Esophagus (tissue), 2 donors: ENCODE measurements at regions not wholly inside any gene's neighbourhood (a gene's known extent, or its start where the extent isn't known, plus 50 kb on each side); places are given as distances from the start of the nearest gene placed in this dataset.
"Not testable (repeated sequence)": the region's sequence is repeated elsewhere in the genome, so short reads cannot be mapped to it uniquely, and the experiment has no call there.

Experiments
- H3K27ac ChIP-seq, 2 donors: one replicate each; pipeline ENCODE4 v1.5.1; 2013; ENCODE audit warnings: low read depth in 2 of 2, mild to moderate bottlenecking in 2 of 2, inconsistent platforms in 1 of 2, low read length in 1 of 2, moderate library complexity in 1 of 2
- H3K27me3 ChIP-seq, 2 donors: one replicate each; pipeline ENCODE4 v1.6.1; 2013; ENCODE audit warnings: low read length in 2 of 2, control low read depth in 1 of 2, mild to moderate bottlenecking in 1 of 2; ENCODE audit not compliant: insufficient read depth in 2 of 2, control insufficient read depth in 1 of 2
- H3K36me3 ChIP-seq, 2 donors: one replicate each; pipeline ENCODE4 v1.6.1; 2013; ENCODE audit warnings: low read length in 1 of 2; ENCODE audit not compliant: control insufficient read depth in 2 of 2, insufficient read depth in 2 of 2
- H3K4me1 ChIP-seq, 2 donors: one replicate each; pipeline ENCODE4 v1.6.1; 2013; ENCODE audit warnings: low read length in 1 of 2; ENCODE audit not compliant: control insufficient read depth in 2 of 2, insufficient read depth in 2 of 2
- H3K4me3 ChIP-seq, 2 donors: one replicate each; pipeline ENCODE4 v1.5.1; 2013; ENCODE audit warnings: low read length in 2 of 2, mild to moderate bottlenecking in 2 of 2, low read depth in 1 of 2, moderate library complexity in 1 of 2
- H3K9me3 ChIP-seq, 2 donors: one replicate each; pipeline ENCODE4 v1.6.1; 2013; ENCODE audit warnings: mild to moderate bottlenecking in 2 of 2, low read depth in 1 of 2, low read length in 1 of 2, moderate library complexity in 1 of 2; ENCODE audit not compliant: control insufficient read depth in 2 of 2, insufficient read depth in 1 of 2
- WGBS, 2 donors: extraction: QIAGEN DNeasy Blood & Tissue Kit; methylation state at CpG; one replicate each; pipeline ENCODE4 v1.1.7; 2013; 5-methylcytosine and 5-hydroxymethylcytosine counted together
- donor health status: healthy with polysubstance abuse.
- donor health status: Bipolar disorder and iron deficiency.

DNA sequence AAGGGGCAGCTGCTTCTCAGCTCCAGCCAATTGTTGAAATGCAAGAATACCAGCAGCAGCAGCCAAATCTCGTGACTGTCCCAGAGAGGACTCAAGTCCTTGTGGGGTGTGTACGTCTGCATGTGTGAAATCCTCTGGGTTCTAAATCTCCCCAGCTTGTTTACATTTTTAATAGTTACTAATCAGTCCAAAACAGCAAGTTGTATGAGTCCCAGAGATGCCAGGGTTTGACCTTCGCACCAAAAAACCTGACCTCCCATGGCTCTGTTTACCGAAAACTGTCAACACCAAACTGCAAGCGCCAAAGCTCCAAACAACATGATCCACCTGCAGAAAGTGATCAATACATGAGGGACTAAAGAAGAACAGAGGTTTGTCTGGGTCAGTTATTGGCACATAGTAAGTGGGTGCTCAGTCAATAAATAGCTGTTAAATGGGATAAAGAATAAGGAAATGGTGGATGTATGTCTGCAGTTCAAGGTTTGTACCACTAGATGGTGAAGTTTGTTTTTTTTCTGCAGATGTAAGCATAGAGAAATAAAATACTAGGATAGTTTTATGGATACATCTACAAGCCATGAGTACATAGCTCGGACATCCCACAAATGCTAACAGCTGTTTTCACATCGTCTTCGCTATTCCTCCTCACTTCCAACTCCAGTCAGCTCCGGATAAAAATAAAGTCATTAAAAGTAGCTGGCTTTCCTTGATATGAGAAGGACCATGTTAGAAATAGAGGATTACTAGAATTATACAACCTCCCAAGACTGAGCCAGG lies 85.3 kb upstream of the ADRB2 start:
- Histone ChIP-seq H3K4me1 (no peaks in the 10 kb centered on the region), H3K27me3 (no peaks in the 10 kb centered on the region), H3K27ac (no peak overlapping the region), H3K9me3 (no peaks in the 10 kb centered on the region), H3K36me3 (no peaks in the 10 kb centered on the region), H3K4me3 (no peak overlapping the region)
- WGBS, 2 donors: 51 to 58% methylated on average over 9 of the region's 9 CpGs

DNA sequence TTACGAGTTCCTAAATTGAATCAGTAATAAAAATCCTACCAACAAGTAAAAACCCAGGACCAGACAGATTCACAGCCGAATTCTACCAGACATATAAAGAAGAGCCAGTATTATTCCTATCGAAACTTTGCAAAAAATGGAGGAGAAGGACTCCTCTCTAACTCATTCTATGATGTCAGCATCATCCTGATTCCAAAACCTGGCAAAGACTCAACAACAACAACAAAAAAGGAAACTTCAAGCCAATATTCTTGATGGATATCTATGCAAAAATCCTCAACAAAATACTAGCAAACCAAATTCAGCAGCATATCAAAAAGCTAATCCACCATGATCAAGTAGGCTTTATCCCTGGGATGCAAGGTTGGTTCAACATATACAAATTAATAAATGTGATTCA lies 84.6 kb upstream of the ADRB2 start:
- not testable (repeated sequence) for H3K9me3 ChIP-seq, H3K27me3 ChIP-seq, H3K4me1 ChIP-seq, H3K36me3 ChIP-seq, H3K4me3 ChIP-seq, H3K27ac ChIP-seq
- WGBS, 2 donors: 61 to 64% methylated on average over 3 of the region's 3 CpGs

DNA sequence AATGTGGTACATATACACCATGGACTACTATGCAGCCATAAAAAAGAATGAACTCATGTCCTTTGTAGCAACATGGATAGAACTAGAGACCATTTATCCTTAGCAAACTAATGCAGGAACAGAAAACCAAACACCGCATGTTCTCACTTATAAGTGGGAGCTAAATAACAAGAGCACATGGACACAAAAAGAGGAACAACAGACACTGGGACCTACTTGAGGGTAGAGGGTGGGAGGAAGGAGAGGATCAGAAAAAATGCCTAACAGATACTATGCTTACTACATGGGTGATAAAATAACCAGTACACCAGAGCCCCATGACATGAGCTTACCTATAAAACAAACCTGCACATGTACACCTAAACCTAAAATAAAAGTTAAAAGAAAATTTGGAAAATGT lies 82.0 kb upstream of the ADRB2 start:
- H3K9me3 ChIP-seq, H3K36me3 ChIP-seq, H3K27ac ChIP-seq, H3K4me1 ChIP-seq, H3K27me3 ChIP-seq, H3K4me3 ChIP-seq: not testable (repeated sequence)
- WGBS, 2 donors: 83 to 94% methylated on average over 1 of the region's 1 CpG

DNA sequence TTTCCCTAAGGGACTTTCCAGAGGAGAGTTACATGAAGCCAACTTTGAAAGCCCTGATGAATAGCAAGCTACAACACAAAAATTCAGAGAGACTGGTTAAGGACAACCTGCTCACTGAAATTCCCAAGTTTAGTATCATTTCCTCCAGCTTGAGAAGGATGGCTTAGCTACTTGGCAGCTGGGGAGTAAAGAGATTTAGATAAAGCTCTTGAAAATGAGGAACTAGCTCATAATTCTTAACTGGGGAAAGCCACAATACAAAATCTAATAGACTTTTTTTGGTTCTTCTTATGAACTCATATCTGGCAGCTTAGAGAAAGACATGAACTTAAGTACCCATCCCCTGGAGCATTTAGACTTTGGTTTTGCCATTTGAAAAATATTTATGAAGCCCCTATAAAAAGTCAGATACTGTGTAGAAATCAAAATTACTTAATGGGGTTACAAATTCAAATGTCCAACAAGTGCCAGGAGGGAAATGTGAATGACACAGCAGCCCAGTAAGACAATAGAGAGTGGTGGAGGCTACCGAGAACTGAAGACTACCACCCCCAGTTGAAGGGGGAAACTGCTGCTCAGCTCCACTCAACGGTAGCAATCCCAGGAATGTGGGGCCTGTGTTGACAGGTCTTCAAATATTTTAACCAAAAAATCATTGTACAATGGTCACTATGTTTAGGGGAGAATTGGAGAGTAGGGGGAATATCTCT lies 79.4 kb upstream of the ADRB2 start:
- H3K4me1 ChIP-seq: no peaks in the 10 kb centered on the region
- 20 to 21% methylated on average over 2 of the region's 2 CpGs for whole genome bisulfite sequencing, 2 donors
- no peak overlapping the region for H3K4me3 ChIP-seq
- no peaks in the 10 kb centered on the region for H3K36me3 ChIP-seq
- H3K9me3 ChIP-seq: no peaks in the 10 kb centered on the region
- H3K27ac ChIP-seq: peak overlapping the region in 1 of 2 donors; percentile 22
- no peaks in the 10 kb centered on the region for H3K27me3 ChIP-seq

DNA sequence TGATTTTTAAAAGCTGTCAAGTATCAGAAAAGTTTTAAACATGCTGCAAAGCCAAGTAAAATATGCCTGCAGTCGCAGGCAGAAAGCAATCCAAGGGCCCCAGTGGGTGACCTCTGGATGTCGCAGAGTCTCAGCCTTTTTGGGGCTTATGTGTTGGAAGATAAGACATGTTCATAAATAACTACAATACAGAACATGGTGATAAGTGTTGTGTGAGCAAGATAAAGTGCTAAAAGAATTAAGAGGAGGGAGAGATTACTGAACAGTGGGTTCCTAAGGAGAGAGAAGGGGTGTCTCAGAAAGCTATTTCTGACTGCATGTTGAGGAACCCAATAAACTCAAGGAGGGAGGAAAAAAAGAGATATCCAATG lies 78.9 kb upstream of the ADRB2 start:
- H3K9me3 ChIP-seq: no peaks in the 10 kb centered on the region

GRCh38 chr5:148748702-148749392 lies 77.6 kb upstream of the ADRB2 start:
- no peaks in the 10 kb centered on the region for H3K27me3 ChIP-seq
- no peaks in the 10 kb centered on the region for H3K9me3 ChIP-seq
- H3K4me1 ChIP-seq: no peaks in the 10 kb centered on the region
- no peaks in the 10 kb centered on the region for H3K36me3 ChIP-seq
- H3K27ac ChIP-seq: no peak overlapping the region
- H3K4me3 ChIP-seq: no peak overlapping the region
- 79 to 89% methylated on average over 4 of the region's 4 CpGs for WGBS, 2 donors

More for the DNA sequence above, 78.9 kb upstream of the ADRB2 start:
- Histone ChIP-seq H3K4me3 (no peak overlapping the region), H3K27me3 (no peaks in the 10 kb centered on the region), H3K27ac (no peak overlapping the region), H3K36me3 (no peaks in the 10 kb centered on the region), H3K4me1 (no peaks in the 10 kb centered on the region)
- 56 to 70% methylated on average over 2 of the region's 2 CpGs for WGBS, 2 donors

DNA sequence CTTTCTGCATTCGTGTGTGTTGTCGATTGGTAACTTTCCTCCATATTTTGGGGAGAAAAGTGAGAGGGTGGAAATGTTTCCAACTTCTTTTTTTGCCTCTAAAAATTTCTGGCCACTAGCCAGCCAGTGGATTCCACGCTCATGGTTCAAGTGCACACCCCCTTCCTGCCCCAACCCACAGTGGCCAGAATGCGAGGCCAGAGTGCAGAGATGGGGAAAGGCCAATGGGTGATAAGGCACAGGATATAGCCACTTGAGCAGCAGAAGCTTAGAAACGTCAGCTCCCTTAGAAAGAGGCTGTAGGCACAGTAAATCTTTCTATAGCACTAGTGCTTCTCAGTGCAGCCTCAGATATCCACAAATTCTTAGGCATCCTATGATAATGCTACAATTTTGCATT lies 75.8 kb upstream of the ADRB2 start:
- H3K9me3 ChIP-seq: no peaks in the 10 kb centered on the region
- no peak overlapping the region for H3K27ac ChIP-seq
- 65 to 73% methylated on average over 5 of the region's 5 CpGs for WGBS, 2 donors
- H3K4me1 ChIP-seq: no peaks in the 10 kb centered on the region
- H3K36me3 ChIP-seq: no peaks in the 10 kb centered on the region
- no peak overlapping the region for H3K4me3 ChIP-seq
- no peaks in the 10 kb centered on the region for H3K27me3 ChIP-seq

GRCh38 chr5:148751025-148751424 lies 75.4 kb upstream of the ADRB2 start:
- WGBS, 2 donors: 63% methylated on average over 2 of the region's 2 CpGs
- Histone ChIP-seq H3K4me3 (no peak overlapping the region), H3K9me3 (no peaks in the 10 kb centered on the region), H3K27me3 (no peaks in the 10 kb centered on the region), H3K36me3 (no peaks in the 10 kb centered on the region), H3K4me1 (no peaks in the 10 kb centered on the region), H3K27ac (no peak overlapping the region)

- not testable (repeated sequence) for H3K4me3 ChIP-seq, H3K27me3 ChIP-seq, H3K4me1 ChIP-seq, H3K27ac ChIP-seq, H3K36me3 ChIP-seq, H3K9me3 ChIP-seq
Observed at GRCh38 chr5:148752375-148752774, 74.0 kb upstream of the ADRB2 start.
